HepG2 (cell line): ENCODE measurements at regions not wholly inside any gene's neighbourhood (a gene's known extent, or its start where the extent isn't known, plus 50 kb on each side); places are given as distances from the start of the nearest gene placed in this dataset.

Source experiments
- ATAC-seq: fragments of 200-7000 bp; cut with Tn5 transposase; 3 replicates; pipeline ENCODE4 v1.9.1; 2020; ENCODE audit warnings: mild to moderate bottlenecking, moderate library complexity
- BruUV-seq: library from RNA; stranded (reverse); fragments of 400-500 nt; replicated peaks from 2 replicates; lab custom pipeline; 2021; lab: Mats Ljungman, UMichigan
- CTCF ChIA-PET: fragments of 300-600 bp; formaldehyde crosslinking; extraction: SDS; loops from one replicate; lab custom pipeline; 2021; ENCODE audit warnings: low total read pairs, inconsistent platforms, low intra/inter-chr PET ratio; lab: Yijun Ruan, JAX
- POLR2A ChIA-PET: fragments of 350-600 bp; sonication (Branson Sonifier 250); formaldehyde crosslinking; loops from one replicate; lab custom pipeline; 2020; ENCODE audit warnings: antibody characterized with exemption, inconsistent platforms; lab: Yijun Ruan, JAX
- DNase-seq: peaks from one replicate; pipeline ENCODE4 v3.0.0-alpha.2; 2015; ENCODE audit warnings: low spot score
- FAIRE-seq: peaks from 3 replicates; lab custom pipeline; 2011; peaks lifted over from hg19 to GRCh38; lab: Jason Lieb, UNC
- H2AFZ ChIP-seq: one replicate; pipeline ENCODE4 v1.6.1; 2011; ENCODE audit warnings: low read length, inconsistent platforms
- H3K27ac ChIP-seq: fragments of 300-600 bp; 3 replicates; pipeline ENCODE4 v1.8.0; 2011; ENCODE audit warnings: mixed run types, mild to moderate bottlenecking, mixed read lengths, low read length, inconsistent platforms; ENCODE audit not compliant: insufficient read depth; ENCODE audit errors: extremely low read length
- H3K27me3 ChIP-seq, 2 experiments: fragments of 200-600 bp in 1 of 2; 2 replicates in 1 of 2; 3 replicates in 1 of 2; pipeline versions ENCODE4 v1.6.0 to v1.8.0; 2011; ENCODE audit warnings: low read length in 2 of 2, mild to moderate bottlenecking in 2 of 2, moderate library complexity in 2 of 2, inconsistent platforms in 1 of 2; ENCODE audit not compliant: insufficient read depth in 2 of 2, control insufficient read depth in 1 of 2
- H3K36me3 ChIP-seq, 2 experiments: fragments of 200-600 bp in 1 of 2; replicated peaks in 1 of 2; 2 replicates in 1 of 2; 3 replicates in 1 of 2; pipeline versions ENCODE4 v1.5.1 to v1.8.0; 2011; ENCODE audit warnings: low read length in 2 of 2, inconsistent platforms in 1 of 2; ENCODE audit not compliant: insufficient read depth in 2 of 2, control insufficient read depth in 1 of 2
- H3K4me1 ChIP-seq: 2 replicates; pipeline ENCODE4 v1.5.1; 2012; ENCODE audit warnings: low read length, inconsistent platforms; ENCODE audit not compliant: insufficient read depth
- H3K4me2 ChIP-seq: 2 replicates; pipeline ENCODE4 v1.6.0; 2011; ENCODE audit warnings: low read depth, low read length, inconsistent platforms
- H3K4me3 ChIP-seq, 3 experiments: fragments of 200-600 bp in 1 of 3; sonication (generic), shearing (Covaris generic) in 1 of 3; replicated peaks in 1 of 3; 2 replicates each; pipeline ENCODE4 v1.5.1; 2011 to 2016; ENCODE audit warnings: low read length in 3 of 3, inconsistent platforms in 2 of 3, low read depth in 2 of 3, mild to moderate bottlenecking in 2 of 3, control low read depth in 1 of 3, mixed read lengths in 1 of 3; ENCODE audit not compliant: insufficient read depth in 1 of 3
- H3K79me2 ChIP-seq: one replicate; pipeline ENCODE4 v1.6.1; 2011; ENCODE audit warnings: low read length, inconsistent platforms; ENCODE audit not compliant: insufficient read depth
- H3K9ac ChIP-seq: 2 replicates; pipeline ENCODE4 v1.6.0; 2011; ENCODE audit warnings: mild to moderate bottlenecking, low read depth, low read length, inconsistent platforms; ENCODE audit not compliant: insufficient read depth
- H3K9me3 ChIP-seq: 2 replicates; pipeline ENCODE4 v1.5.1; 2012; ENCODE audit warnings: mild to moderate bottlenecking, low read length
- H4K20me1 ChIP-seq: 2 replicates; pipeline ENCODE4 v1.6.0; 2011; ENCODE audit warnings: inconsistent platforms, mild to moderate bottlenecking, low read length, moderate library complexity; ENCODE audit not compliant: insufficient read depth
- ARID3A ChIP-seq: IDR thresholded peaks from 2 replicates; pipeline ENCODE4 v1.6.1; 2012; ENCODE audit warnings: low read depth, low read length, improper control_type of control experiment
- CC2D1A ChIP-seq: sonication (generic); formaldehyde crosslinking; IDR thresholded peaks from 2 replicates; pipeline ENCODE4 v1.8.1; 2023; ENCODE audit warnings: mild to moderate bottlenecking, missing genetic modification reagents
- CEBPB ChIP-seq: IDR thresholded peaks from 2 replicates; pipeline ENCODE4 v1.6.1; 2011; ENCODE audit warnings: low read depth, low read length, improper control_type of control experiment, borderline replicate concordance
- EHMT2 ChIP-seq: fragments of 200-600 bp; sonication (generic); IDR thresholded peaks from 2 replicates; pipeline ENCODE4 v1.7.0; 2017; ENCODE audit warnings: antibody characterized with exemption, low read depth, low read length, borderline replicate concordance
- GATA4 ChIP-seq: sonication (generic); IDR thresholded peaks from 2 replicates; pipeline ENCODE4 v1.6.1; 2016; ENCODE audit warnings: antibody characterized with exemption, low read depth, borderline replicate concordance
- HMGXB4 ChIP-seq, 2 experiments: sonication (generic) in 1 of 2; formaldehyde crosslinking in 1 of 2; IDR thresholded peaks; 2 replicates each; pipeline versions ENCODE4 v1.4.0 to v1.6.1; 2018 to 2020; ENCODE audit warnings: missing genetic modification reagents in 2 of 2, borderline replicate concordance in 1 of 2, low read depth in 1 of 2, mild to moderate bottlenecking in 1 of 2, missing biosample characterization in 1 of 2
- KLF6 ChIP-seq: IDR thresholded peaks from 2 replicates; pipeline ENCODE4 v1.8.0; 2016; ENCODE audit warnings: missing biosample characterization, missing genetic modification reagents
- LCORL ChIP-seq, 2 experiments: fragments of 450-650 bp in 1 of 2; sonication (generic) in 1 of 2; formaldehyde crosslinking in 1 of 2; IDR thresholded peaks; 2 replicates each; pipeline versions ENCODE4 v1.5.0 to v1.6.1; 2017 to 2020; ENCODE audit warnings: antibody characterized with exemption in 1 of 2, missing genetic modification reagents in 1 of 2
- NCOA2 ChIP-seq: sonication (generic); formaldehyde crosslinking; IDR thresholded peaks from 2 replicates; pipeline ENCODE4 v1.8.0; 2022; ENCODE audit warnings: inconsistent platforms
- NFYB ChIP-seq: sonication (generic); formaldehyde crosslinking; IDR thresholded peaks from 2 replicates; pipeline ENCODE4 v1.4.0; 2020; ENCODE audit warnings: missing genetic modification reagents
- NRL ChIP-seq: sonication (generic); formaldehyde crosslinking; IDR thresholded peaks from 2 replicates; pipeline ENCODE4 v1.5.0; 2020; ENCODE audit warnings: missing genetic modification reagents, mild to moderate bottlenecking, moderate library complexity, borderline replicate concordance
- RBM39 ChIP-seq: fragments of 200-400 bp; formaldehyde crosslinking; IDR thresholded peaks from one replicate; pipeline ENCODE4 v1.6.1; 2018; ENCODE audit warnings: antibody characterized with exemption, mild to moderate bottlenecking, low read depth, low read length; ENCODE audit not compliant: poor library complexity, severe bottlenecking
- SMARCC2 ChIP-seq: fragments of 450-650 bp; IDR thresholded peaks from 2 replicates; pipeline ENCODE4 v1.6.1; 2017; ENCODE audit warnings: antibody characterized with exemption, mild to moderate bottlenecking
- SP4 ChIP-seq: sonication (generic); formaldehyde crosslinking; IDR thresholded peaks from 2 replicates; pipeline ENCODE4 v1.8.1; 2023; ENCODE audit warnings: mild to moderate bottlenecking, missing genetic modification reagents
- ZBTB7B ChIP-seq: sonication (generic); formaldehyde crosslinking; IDR thresholded peaks from 2 replicates; pipeline ENCODE4 v1.4.0; 2020; ENCODE audit warnings: missing genetic modification reagents
- ZNF180 ChIP-seq: sonication (generic); formaldehyde crosslinking; IDR thresholded peaks from 2 replicates; pipeline ENCODE4 v1.4.0; 2020; ENCODE audit warnings: low read depth, missing genetic modification reagents, borderline replicate concordance
- ZNF207 ChIP-seq: fragments of 450-650 bp; IDR thresholded peaks from 2 replicates; pipeline ENCODE4 v1.6.1; 2016; ENCODE audit warnings: antibody characterized with exemption, borderline replicate concordance
- ZNF605 ChIP-seq: sonication (generic); formaldehyde crosslinking; IDR thresholded peaks from 2 replicates; pipeline ENCODE4 v1.8.0; 2022; ENCODE audit warnings: mild to moderate bottlenecking, missing genetic modification reagents
- in situ Hi-C: cut with HindIII; loops from 2 replicates; pipeline ENCODE4 v1.10.0; 2017; ENCODE audit warnings: low pct_unique_long_range_greater_than_20kb; ENCODE audit not compliant: extremely low pct_ligation_motif_present
- intact Hi-C: fragments of 100-400 bp; cut with micrococcal nuclease; formaldehyde crosslinking; loops from one replicate; pipeline ENCODE4 v1.10.0; 2022; ENCODE audit not compliant: unreplicated experiment
- TF ChIP-seq, protein P1 (sequence below): sonication (generic); formaldehyde crosslinking; IDR thresholded peaks from 2 replicates; pipeline ENCODE4 v1.4.0; 2020; ENCODE audit warnings: mild to moderate bottlenecking, low read depth, missing genetic modification reagents
- TF ChIP-seq, protein P2 (sequence below): sonication (generic); formaldehyde crosslinking; IDR thresholded peaks from 2 replicates; pipeline ENCODE4 v1.4.0; 2020; ENCODE audit warnings: missing genetic modification reagents

GRCh38 chr5:106732624-106733023 lies 938.1 kb downstream of the EFNA5 start:
- no TSS peak for BruUV-seq
- no peak for ATAC-seq
- in situ Hi-C loops = no loop called here
- H3K27ac ChIP-seq = no peak overlapping the region
- H2AFZ ChIP-seq = no peak overlapping the region
- no peak for FAIRE-seq
- no peaks in the 10 kb centered on the region for H3K36me3 ChIP-seq
- no peak overlapping the region for H3K4me2 ChIP-seq
- ChIA-PET POLR2A (no interaction called here), CTCF (no interaction called here)
- DNase-seq = no peak
- H4K20me1 ChIP-seq = no peaks in the 10 kb centered on the region
- H3K9me3 ChIP-seq = peaks cover 49% of the 10 kb centered on the region
- no peaks in the 10 kb centered on the region for H3K79me2 ChIP-seq
- TF ChIP-seq, protein P1, sequence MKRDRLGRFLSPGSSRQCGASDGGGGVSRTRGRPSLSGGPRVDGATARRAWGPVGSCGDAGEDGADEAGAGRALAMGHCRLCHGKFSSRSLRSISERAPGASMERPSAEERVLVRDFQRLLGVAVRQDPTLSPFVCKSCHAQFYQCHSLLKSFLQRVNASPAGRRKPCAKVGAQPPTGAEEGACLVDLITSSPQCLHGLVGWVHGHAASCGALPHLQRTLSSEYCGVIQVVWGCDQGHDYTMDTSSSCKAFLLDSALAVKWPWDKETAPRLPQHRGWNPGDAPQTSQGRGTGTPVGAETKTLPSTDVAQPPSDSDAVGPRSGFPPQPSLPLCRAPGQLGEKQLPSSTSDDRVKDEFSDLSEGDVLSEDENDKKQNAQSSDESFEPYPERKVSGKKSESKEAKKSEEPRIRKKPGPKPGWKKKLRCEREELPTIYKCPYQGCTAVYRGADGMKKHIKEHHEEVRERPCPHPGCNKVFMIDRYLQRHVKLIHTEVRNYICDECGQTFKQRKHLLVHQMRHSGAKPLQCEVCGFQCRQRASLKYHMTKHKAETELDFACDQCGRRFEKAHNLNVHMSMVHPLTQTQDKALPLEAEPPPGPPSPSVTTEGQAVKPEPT (CRISPR knock-in tag) = no peak
- TF ChIP-seq ZNF605 (CRISPR knock-in tag) (no peak), CC2D1A (CRISPR knock-in tag) (no peak), EHMT2 (no peak), NRL (CRISPR knock-in tag) (no peak), RBM39 (no peak), ZNF180 (CRISPR knock-in tag) (no peak), NCOA2 (CRISPR knock-in tag) (no peak), GATA4 (no peak), NFYB (CRISPR knock-in tag) (no peak), ZNF207 (no peak), SMARCC2 (no peak), CEBPB (no peak), HMGXB4 (CRISPR knock-in tag; IDR thresholded peaks at IDR 0.05; ENCODE audit: borderline replicate concordance in 1 of 2, low read depth in 1 of 2) (no peak), LCORL (IDR thresholded peaks at IDR 0.05) (no peak), LCORL (CRISPR knock-in tag; IDR thresholded peaks at IDR 0.05) (no peak), ZBTB7B (CRISPR knock-in tag) (no peak), SP4 (no peak), ARID3A (no peak), KLF6 (CRISPR knock-in tag) (no peak)
- TF ChIP-seq, protein P2, sequence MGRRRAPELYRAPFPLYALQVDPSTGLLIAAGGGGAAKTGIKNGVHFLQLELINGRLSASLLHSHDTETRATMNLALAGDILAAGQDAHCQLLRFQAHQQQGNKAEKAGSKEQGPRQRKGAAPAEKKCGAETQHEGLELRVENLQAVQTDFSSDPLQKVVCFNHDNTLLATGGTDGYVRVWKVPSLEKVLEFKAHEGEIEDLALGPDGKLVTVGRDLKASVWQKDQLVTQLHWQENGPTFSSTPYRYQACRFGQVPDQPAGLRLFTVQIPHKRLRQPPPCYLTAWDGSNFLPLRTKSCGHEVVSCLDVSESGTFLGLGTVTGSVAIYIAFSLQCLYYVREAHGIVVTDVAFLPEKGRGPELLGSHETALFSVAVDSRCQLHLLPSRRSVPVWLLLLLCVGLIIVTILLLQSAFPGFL (CRISPR knock-in tag) = no peak
- no peaks in the 10 kb centered on the region for H3K4me1 ChIP-seq
- H3K4me3 ChIP-seq = no peak overlapping the region
- no peaks in the 10 kb centered on the region for H3K27me3 ChIP-seq
- H3K9ac ChIP-seq = no peak overlapping the region
- intact Hi-C loops = no loop called here
